ENCODE measurements at regions not wholly inside any gene's neighbourhood (a gene's known extent, or its start where the extent isn't known, plus 50 kb on each side); places are given as distances from the start of the nearest gene placed in this dataset.
"Not testable (repeated sequence)": the region's sequence is repeated elsewhere in the genome, so short reads cannot be mapped to it uniquely, and the experiment has no call there.

GRCh38 chrX:124239324-124239723 is 93.1 kb upstream of the TEX13D start:
- DNase-seq = no peak

DNA sequence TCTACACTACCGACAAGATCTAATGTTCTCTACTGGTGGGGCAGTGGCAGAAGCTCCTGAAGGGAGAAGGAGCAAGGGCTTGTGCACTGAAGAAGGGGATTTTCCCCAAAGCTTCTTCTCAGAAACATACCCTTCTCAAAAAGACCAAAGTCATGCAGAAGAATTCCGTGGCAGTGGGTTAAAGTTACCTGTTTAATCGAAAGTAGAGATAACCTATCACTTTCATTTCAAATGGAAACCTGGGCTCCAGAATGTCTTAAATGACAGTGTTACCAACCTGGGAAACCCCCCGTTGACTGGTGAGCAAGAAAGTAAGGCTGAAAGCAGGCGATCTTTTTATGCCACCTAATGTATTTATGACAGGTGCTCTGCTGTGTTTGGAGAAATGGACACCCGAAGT is 92.5 kb upstream of the TEX13D start:
- DNase-seq = no peak

DNA sequence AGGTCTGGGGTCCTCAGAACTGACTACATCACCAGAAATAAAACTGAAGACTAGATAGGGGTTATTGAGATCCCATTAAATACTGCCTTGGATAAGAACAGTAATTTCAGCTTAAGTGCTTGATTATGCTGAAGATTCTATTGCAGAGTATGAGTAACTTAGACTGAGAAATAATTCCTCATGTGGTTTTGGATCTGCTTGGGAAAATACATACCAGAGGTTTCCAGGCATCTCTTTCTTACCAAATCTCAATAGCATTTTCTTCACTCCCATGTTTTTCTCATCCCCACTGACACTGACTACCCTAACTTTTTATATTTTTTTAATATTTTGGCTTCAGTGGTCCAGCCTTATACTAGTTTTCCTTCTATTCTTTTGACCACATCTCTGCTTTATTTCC is 92.0 kb upstream of the TEX13D start:
- no peak for DNase-seq

DNA sequence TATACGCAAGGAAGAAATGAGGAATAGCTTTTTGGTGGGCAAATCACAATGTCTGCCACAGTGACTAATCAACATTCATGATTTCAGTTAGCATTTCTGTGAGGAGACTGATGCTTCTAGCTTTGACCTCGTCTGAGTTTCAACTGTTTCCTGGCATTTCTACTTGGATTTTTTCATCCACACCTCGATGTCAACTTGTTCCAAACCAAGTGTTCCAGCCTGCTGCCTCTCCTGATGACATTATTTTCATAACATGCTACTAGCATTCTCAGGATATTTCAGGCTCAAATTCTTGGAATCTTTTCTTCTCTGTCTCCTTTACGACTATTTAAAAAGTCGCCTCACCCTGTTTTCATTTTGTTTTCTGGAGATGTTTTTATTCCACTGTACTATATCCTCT is 90.3 kb upstream of the TEX13D start:
- no peak for DNase-seq

DNA sequence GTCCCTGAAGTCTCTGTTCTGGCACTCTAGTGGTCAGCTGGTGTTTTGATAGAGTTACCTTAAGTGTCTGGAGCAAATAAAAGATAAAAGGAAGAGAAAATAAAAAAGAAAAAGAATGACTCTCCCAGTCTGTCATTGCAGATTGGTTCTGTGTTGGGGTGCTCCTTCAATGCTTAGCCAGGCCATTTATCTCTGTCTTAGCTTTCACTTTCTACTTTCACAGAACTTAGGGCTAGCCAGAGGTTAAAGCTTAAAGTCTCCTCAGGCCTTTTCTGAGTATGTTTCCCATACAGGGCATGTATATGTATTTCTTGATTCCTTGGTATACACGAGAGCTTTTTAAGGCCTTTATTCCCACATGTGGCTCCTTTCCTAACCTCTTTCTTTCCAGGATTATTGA is 83.1 kb upstream of the TEX13D start:
- DNase-seq = no peak

- DNase-seq = no peak
Measured at GRCh38 chrX:124250835-124251437, 81.5 kb upstream of the TEX13D start.

DNA sequence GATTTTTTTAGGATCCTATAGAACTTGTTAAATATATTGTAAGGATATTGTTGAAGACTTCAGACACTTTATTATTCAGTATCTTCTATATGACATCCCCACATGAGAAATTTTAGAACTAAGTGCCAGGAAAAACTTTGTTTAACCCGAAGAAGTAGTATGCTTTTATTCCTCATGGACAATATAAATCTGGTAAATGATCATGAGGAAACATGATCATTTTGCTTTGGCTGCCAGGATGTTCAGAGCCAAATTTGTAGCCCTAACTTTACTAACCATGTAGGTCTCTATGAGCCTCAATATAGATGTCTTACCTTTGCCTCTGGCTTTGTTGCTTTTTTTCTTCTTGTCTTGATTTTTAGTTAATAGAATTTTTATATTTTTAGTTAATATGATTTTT is 77.8 kb upstream of the TEX13D start:
- no peak for DNase-seq

DNA sequence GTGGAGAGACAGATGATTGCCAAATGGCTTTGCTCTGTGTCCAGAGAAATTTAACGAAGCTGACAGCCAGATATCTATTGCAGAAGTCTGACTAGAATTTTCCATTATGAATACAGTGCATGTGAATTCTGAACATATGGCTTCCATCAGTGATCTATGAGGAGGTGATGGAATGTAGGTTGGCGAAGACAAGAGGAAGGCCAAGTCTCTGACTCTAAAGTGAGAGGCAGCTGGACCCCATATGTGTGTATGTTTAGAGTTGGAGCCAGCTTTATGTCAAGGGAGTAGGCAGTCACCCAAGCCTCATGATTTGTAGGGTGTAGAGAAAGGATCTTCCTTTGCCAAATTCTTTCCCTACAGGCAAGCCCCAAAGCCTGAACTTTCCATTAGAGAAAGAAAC is 76.2 kb upstream of the TEX13D start:
- DNase-seq = peak; percentile 37

DNA sequence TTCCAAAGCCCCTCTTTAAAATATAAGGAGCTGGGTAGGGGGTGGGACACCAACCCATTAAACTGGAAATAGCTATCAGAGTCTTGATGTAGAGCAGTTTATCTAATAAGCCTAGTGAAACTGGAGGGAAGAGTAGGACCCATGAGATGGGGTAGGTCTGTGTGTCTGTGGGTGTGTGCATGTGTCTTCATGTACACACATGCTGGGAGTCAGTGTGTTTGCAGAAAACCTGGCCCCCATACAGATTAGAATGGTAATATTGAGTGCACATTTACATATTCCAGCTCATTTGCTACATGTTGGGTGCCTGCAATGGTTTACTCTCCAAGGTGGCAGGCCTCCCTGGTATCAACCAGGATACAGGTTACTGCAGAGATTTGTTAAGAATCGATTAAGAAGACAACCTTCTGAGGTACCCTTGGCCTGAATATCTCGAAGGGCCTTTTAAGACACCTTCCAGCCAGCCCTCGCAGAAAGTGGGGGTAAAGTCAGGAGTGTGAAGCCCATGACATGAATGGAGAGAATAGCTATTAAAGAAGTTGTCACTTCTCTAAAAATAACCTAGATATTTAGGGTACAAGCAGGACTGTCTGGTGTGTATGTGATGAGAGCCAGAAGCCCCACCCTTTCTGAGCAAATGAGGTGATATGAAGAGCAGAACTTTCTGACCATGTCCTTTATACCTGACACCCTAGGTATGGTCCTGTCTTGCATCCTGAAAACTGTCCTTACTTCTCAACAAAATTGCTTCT is 75.7 kb upstream of the TEX13D start:
- no peak for DNase-seq

DNA sequence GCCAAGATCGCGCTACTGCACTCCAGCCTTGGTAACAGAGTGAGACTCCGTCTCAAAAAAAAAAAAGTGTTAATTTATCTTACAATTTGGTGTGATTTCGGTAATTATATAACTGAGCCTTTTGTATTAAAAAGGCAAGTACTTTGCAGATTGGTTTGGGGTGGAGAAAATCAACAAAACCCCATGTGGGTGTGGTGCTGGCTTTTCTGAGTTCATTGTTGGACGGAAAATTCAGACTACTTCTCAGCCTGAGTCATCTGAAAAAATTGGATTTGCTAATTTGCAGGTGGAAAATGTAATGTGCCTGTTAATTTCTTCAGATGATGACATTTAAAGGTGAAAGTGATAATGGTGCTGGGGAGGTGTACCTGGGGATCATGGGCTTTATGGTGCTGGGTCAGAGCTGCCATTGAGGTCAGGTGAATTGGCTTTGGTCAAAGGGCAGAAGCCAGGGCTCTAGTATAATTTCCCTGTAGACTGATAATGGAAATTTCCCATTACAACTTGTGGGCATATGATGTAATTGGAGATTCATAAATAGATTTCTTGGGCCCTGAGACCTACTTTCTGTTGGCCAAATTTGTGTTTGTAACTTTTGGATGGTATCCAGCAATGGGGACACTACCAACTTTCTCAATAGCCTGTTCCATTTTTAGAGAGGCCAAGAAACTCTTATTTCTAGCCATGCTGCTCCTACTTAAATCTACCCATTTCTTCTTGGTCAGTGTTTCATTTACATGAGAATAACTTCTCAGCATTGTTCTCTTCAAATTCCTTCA is 74.3 kb upstream of the TEX13D start:
- DNase-seq = no peak

DNA sequence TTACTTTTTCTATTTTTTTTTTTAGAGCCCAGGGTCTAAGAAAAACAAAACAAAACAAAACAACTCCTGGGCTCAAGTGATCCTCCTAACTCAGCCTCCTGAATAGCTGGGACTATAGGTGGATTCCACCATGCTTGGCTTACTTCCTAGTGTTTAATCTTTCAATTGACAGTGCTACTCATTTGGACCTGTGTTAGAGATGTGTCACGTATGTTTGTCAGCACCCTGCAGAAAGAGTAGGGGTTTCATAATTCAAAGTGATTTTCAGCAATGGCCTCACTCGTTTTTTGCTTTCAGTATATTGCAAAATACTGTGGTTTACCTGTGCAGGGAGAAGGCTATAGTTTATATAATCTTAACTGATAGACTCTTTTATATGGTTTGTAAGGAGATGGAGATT is 71.6 kb upstream of the TEX13D start:
- no peak for DNase-seq

DNA sequence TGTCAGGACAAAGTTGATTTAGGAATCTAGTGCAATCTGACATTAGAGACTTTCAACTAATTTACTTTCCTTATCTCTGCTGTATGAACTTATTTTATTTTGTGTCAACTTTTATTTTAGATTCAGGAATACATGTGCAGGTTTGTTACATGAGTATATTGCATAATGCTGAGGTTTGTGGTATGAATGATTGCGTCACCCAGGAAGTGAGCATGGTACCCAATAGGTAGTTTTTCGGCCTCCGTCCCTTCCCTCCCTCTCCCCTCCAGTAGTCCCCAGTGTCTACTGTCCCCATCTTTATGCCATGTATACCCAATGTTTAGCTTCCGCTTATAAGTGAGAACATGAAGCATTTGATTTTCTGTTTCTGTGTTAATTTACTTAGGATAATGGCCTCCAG is 68.7 kb upstream of the TEX13D start:
- DNase-seq = no peak

DNA sequence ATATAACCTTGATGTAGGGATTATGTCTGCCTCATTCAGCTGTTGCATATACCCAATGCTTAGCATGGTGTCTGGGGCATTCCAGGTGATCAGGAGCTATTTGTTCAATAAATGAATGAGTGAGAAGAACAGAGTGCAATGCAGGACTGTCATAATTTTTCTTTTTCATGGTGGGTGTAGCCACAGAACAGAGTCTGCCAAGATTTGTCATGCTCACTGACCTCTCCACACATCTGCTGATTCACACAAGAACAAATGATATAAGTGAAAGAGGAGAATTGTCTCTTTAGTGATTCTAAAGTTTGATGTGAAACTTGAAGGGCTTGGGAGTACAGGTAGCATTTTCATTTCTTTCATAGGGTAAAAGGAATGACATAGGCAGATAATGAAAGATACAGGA is 64.4 kb upstream of the TEX13D start:
- no peak for DNase-seq

GRCh38 chrX:124269881-124270280 is 62.6 kb upstream of the TEX13D start:
- no peak for DNase-seq

- not testable (repeated sequence) for DNase-seq
Measured at GRCh38 chrX:124271599-124271998, 60.9 kb upstream of the TEX13D start.

DNA sequence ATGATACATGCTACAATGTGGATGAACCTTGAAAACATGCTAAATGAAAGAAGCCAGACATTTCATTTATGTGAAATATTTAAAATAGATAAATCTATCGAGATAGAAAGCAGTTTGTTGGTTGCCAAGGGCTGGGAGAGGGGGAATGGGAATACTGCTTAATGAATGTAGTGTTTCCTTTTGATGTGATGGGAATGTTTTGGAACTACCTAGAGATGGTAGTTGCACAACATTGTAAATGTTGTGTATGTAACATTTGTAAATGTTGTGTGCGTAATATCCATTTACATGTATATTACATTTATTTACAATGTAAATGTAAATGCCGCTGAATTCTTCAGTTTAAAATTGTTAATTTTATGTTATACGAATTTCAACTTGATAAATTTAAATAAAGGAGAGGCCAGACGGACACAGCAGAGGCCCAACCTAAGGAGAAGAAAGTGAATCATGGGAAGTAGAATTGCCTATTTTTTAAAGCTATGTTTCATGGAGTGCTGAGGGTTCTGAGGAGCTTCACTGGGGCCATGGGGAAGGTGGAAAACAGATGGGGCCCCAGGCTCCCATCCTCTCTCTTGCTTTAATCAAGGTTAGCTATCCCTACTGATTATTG is 60.0 kb upstream of the TEX13D start:
- no peak for DNase-seq

DNA sequence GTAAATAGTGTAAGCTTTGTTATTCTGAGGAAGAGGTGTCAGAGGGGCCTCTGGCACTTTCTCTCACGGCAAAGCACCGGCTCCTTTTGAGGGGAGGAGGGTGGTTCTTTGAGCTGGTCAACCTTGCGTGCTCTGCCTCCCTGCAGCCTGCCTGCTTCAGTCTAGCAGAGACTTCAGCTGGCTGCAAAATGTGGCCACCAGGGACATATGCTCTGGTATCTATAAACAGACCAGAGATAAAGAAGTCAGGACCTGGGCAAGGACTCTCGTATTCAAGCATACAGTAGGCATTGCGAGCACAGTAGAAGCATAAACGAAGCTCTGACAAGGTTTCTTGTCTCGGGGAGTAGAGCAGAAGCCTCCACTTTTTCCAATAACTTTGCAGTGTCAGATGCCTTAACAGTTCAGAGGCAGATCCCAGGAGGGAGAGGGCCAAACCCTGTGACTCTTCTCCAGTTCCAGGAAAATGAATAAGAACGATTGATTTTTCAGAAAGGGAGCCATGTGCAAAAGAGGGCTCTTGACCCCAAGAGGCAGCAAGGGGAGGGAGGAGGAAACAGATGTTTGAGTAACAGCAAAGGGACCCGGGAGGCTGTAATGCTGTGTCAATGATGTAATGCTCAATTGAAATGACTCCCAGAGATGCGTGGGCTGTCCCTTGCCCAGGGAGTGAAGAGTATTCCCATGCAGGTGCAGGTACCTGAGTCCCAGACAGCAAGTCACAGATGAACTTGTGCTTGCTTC is 57.9 kb upstream of the TEX13D start:
- DNase-seq = no peak

DNA sequence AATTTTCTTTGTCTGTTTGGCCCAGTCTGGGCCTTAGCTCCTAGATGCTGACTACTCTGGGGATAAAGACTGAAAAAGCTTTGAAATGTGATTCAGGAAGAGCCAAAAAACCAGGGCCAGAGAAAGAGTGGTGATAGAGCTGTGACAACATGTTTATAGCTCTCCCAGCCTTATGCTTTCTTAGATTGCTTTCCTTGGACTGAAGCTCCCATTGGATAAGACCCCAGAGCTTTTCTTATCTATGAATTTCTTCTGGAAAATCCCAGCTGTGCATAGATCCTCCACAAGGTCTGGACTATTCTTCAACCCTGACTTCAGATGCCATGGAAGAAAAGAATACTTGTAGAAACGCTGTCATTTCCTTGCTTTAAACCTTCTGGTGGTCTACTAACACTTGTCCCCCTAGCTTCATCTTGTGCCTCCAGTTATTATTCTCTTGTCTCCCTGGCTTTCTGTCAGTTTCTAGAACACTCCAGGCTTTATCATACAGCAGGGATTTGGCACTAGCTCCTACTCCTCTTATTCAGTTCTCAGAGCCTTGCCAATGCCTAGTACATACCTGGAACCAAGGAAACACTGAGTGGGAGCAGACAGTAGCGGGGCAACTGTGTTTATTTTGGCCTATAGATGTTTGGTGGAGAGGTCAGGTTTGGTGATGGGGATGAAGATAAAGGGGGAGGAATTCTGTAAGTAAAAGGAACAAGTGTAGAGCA is 57.1 kb upstream of the TEX13D start:
- no peak for DNase-seq

DNA sequence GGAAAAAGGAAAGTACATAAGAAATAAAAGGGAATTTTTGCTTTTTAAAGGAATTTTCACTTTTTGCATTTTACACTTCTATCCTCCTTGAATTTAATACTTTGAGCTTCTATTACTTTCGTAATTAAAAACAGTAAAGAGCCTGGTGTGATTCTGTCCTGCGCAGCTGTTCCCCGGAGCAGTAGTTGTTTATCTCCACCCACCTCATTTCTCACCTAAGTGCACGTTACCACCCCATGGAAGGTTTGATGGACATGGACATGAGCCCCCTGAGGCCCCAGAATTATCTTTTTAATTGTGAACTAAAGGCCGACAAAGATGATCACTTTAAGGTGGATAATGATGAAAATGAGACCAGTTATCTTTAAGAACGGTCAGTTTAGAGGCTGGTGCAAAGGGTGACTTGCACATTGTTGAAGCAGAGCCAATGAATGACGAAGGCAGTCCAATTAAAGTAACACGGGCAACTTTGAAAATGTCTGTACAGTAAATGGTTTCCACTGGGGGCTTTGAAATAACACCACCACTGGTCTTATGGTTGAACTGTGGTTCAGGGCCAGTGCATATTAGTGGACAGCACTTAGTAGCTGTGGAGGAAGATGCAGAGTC is 52.1 kb upstream of the TEX13D start:
- DNase-seq = peak; percentile 0

DNA sequence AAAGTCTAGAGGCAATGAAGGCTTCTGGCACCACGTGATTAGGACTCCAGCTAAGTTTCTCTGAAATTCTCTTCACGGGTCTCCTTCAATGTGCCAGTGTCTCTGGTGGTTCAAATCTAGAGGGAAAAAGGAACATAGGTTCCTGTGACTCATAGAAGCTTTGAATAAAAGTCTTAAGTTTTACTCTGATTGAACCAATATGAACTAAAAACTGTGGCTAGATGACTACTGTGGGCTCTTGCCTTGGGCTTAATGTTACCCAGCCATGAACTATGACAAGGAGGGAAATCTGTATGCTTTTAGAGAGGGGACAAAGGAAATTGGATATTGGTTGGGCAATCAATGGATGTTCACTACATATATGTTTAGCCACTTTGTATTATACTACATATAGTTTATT is 49.9 kb upstream of the TEX13D start:
- no peak for DNase-seq
